Activated CD4-positive, alpha-beta memory T cell treated with anti-CD3 and anti-CD28 coated beads for 36 hours (primary cell): ENCODE measurements at regions not wholly inside any gene's neighbourhood (a gene's known extent, or its start where the extent isn't known, plus 50 kb on each side); places are given as distances from the start of the nearest gene placed in this dataset.

ENCODE experiments used
- CTCF ChIA-PET: fragments of 350-600 bp; sonication (Branson Sonifier 250); formaldehyde crosslinking; loops from one replicate; lab custom pipeline; 2021; ENCODE audit warnings: antibody characterized with exemption, inconsistent platforms; lab: Charles Lee
- POLR2A ChIA-PET: fragments of 350-600 bp; sonication (Branson Sonifier 250); formaldehyde crosslinking; loops from one replicate; lab custom pipeline; 2021; ENCODE audit warnings: antibody characterized with exemption; lab: Charles Lee
- DNase-seq: peaks from one replicate; pipeline ENCODE4 v3.0.0-alpha.2; 2020
- H3K27ac Mint-ChIP-seq: one replicate; pipeline ENCODE4 v1.8.0; 2021; ENCODE audit warnings: mixed read lengths
- H3K27me3 Mint-ChIP-seq: one replicate; pipeline ENCODE4 v1.8.0; 2021; ENCODE audit warnings: mixed read lengths
- H3K36me3 Mint-ChIP-seq: one replicate; pipeline ENCODE4 v1.8.0; 2021; ENCODE audit warnings: mixed read lengths
- H3K4me1 Mint-ChIP-seq: one replicate; pipeline ENCODE4 v1.8.0; 2021; ENCODE audit warnings: low read depth, mixed read lengths
- H3K4me3 Mint-ChIP-seq: one replicate; pipeline ENCODE4 v1.8.0; 2021; ENCODE audit warnings: mild to moderate bottlenecking, mixed read lengths
- H3K9me3 Mint-ChIP-seq: one replicate; pipeline ENCODE4 v1.8.0; 2021; ENCODE audit warnings: mixed read lengths
- intact Hi-C: fragments of 100-400 bp; cut with micrococcal nuclease; formaldehyde crosslinking; loops from one replicate; pipeline ENCODE4 v1.15.1; 2023

GRCh38 chr14:53786045-53786444 is 170.6 kb downstream of the BMP4 start:
- no peaks in the 10 kb centered on the region for H3K27me3 Mint-ChIP-seq
- no peak for DNase-seq
- no peaks in the 10 kb centered on the region for H3K36me3 Mint-ChIP-seq
- POLR2A ChIA-PET: no interaction called here
- CTCF ChIA-PET: no interaction called here
- peaks cover 9% of the 10 kb centered on the region for H3K9me3 Mint-ChIP-seq
- no peak overlapping the region for H3K27ac Mint-ChIP-seq
- no peak overlapping the region for H3K4me3 Mint-ChIP-seq
- intact Hi-C loops: no loop called here
- no peaks in the 10 kb centered on the region for H3K4me1 Mint-ChIP-seq

GRCh38 chr14:53784688-53785087 is 171.9 kb downstream of the BMP4 start:
- POLR2A ChIA-PET: no interaction called here
- H3K27me3 Mint-ChIP-seq: no peaks in the 10 kb centered on the region
- H3K4me3 Mint-ChIP-seq: no peak overlapping the region
- no peak for DNase-seq
- no peaks in the 10 kb centered on the region for H3K4me1 Mint-ChIP-seq
- no peak overlapping the region for H3K27ac Mint-ChIP-seq
- intact Hi-C loops: no loop called here
- CTCF ChIA-PET: no interaction called here
- H3K9me3 Mint-ChIP-seq: peaks cover 9% of the 10 kb centered on the region
- H3K36me3 Mint-ChIP-seq: no peaks in the 10 kb centered on the region

- Mint-ChIP-seq H3K9me3 (peaks cover 9% of the 10 kb centered on the region), H3K4me3 (no peak overlapping the region), H3K4me1 (no peaks in the 10 kb centered on the region), H3K27me3 (no peaks in the 10 kb centered on the region), H3K27ac (no peak overlapping the region), H3K36me3 (no peaks in the 10 kb centered on the region)
- CTCF ChIA-PET: no interaction called here
- intact Hi-C loops: no loop called here
- no peak for DNase-seq
- POLR2A ChIA-PET: no interaction called here
These were observed 173.4 kb downstream of the BMP4 start for GRCh38 chr14:53783256-53783655.

- Mint-ChIP-seq H3K4me1 (no peaks in the 10 kb centered on the region), H3K9me3 (peaks cover 8% of the 10 kb centered on the region), H3K27me3 (no peaks in the 10 kb centered on the region), H3K27ac (no peak overlapping the region), H3K4me3 (no peak overlapping the region), H3K36me3 (no peaks in the 10 kb centered on the region)
- no peak for DNase-seq
- POLR2A ChIA-PET: no interaction called here
- intact Hi-C loops: no loop called here
- CTCF ChIA-PET: no interaction called here
These were observed 176.5 kb downstream of the BMP4 start for GRCh38 chr14:53780051-53780555.

- intact Hi-C loops: no loop called here
- H3K4me3 Mint-ChIP-seq: no peak overlapping the region
These were observed 177.3 kb downstream of the BMP4 start for GRCh38 chr14:53779301-53779700.

GRCh38 chr14:53778263-53778662 is 178.4 kb downstream of the BMP4 start:
- ChIA-PET CTCF (no interaction called here), POLR2A (no interaction called here)
- intact Hi-C loops: no loop called here

More at GRCh38 chr14:53779301-53779700, 177.3 kb downstream of the BMP4 start:
- Mint-ChIP-seq H3K36me3 (no peaks in the 10 kb centered on the region), H3K27me3 (no peaks in the 10 kb centered on the region), H3K27ac (no peak overlapping the region), H3K9me3 (peaks cover under 1% of the 10 kb centered on the region), H3K4me1 (no peaks in the 10 kb centered on the region)
- DNase-seq: no peak
- ChIA-PET POLR2A (no interaction called here), CTCF (interaction anchor here (0.5 kb wide), 1 partner anchor 26 kb away, joined by 3 read pairs; no protein-coding TSS in a partner anchor)

GRCh38 chr14:53772936-53773335 is 183.7 kb downstream of the BMP4 start:
- DNase-seq: no peak
- Mint-ChIP-seq H3K27ac (no peak overlapping the region), H3K9me3 (no peaks in the 10 kb centered on the region), H3K36me3 (no peaks in the 10 kb centered on the region), H3K4me1 (no peaks in the 10 kb centered on the region), H3K27me3 (no peaks in the 10 kb centered on the region), H3K4me3 (no peak overlapping the region)
- ChIA-PET POLR2A (no interaction called here), CTCF (no interaction called here)
- intact Hi-C loops: no loop called here

More at GRCh38 chr14:53778263-53778662, 178.4 kb downstream of the BMP4 start:
- DNase-seq: no peak
- Mint-ChIP-seq H3K4me1 (no peaks in the 10 kb centered on the region), H3K36me3 (no peaks in the 10 kb centered on the region), H3K4me3 (no peak overlapping the region), H3K27ac (no peak overlapping the region), H3K27me3 (no peaks in the 10 kb centered on the region), H3K9me3 (no peaks in the 10 kb centered on the region)

GRCh38 chr14:53767566-53767965 is 189.1 kb downstream of the BMP4 start:
- ChIA-PET CTCF (no interaction called here), POLR2A (no interaction called here)
- Mint-ChIP-seq H3K9me3 (no peaks in the 10 kb centered on the region), H3K4me1 (no peaks in the 10 kb centered on the region), H3K27ac (no peak overlapping the region), H3K36me3 (no peaks in the 10 kb centered on the region), H3K27me3 (no peaks in the 10 kb centered on the region), H3K4me3 (no peak overlapping the region)
- no peak for DNase-seq
- intact Hi-C loops: no loop called here

- DNase-seq: no peak
- Mint-ChIP-seq H3K4me3 (no peak overlapping the region), H3K27me3 (no peaks in the 10 kb centered on the region), H3K36me3 (no peaks in the 10 kb centered on the region), H3K27ac (no peak overlapping the region), H3K4me1 (no peaks in the 10 kb centered on the region), H3K9me3 (peaks cover 2% of the 10 kb centered on the region)
- ChIA-PET CTCF (no interaction called here), POLR2A (no interaction called here)
- intact Hi-C loops: no loop called here
These were observed 190.0 kb downstream of the BMP4 start for GRCh38 chr14:53766601-53767000.

GRCh38 chr14:53766106-53766505 is 190.5 kb downstream of the BMP4 start:
- DNase-seq: no peak
- Mint-ChIP-seq H3K4me1 (no peaks in the 10 kb centered on the region), H3K36me3 (no peaks in the 10 kb centered on the region), H3K4me3 (no peak overlapping the region), H3K27me3 (no peaks in the 10 kb centered on the region), H3K27ac (no peak overlapping the region), H3K9me3 (peaks cover 6% of the 10 kb centered on the region)
- intact Hi-C loops: no loop called here
- POLR2A ChIA-PET: no interaction called here
- CTCF ChIA-PET: no interaction called here

GRCh38 chr14:53764846-53765245 is 191.8 kb downstream of the BMP4 start:
- H3K27ac Mint-ChIP-seq: no peak overlapping the region
- H3K36me3 Mint-ChIP-seq: no peaks in the 10 kb centered on the region
- H3K4me3 Mint-ChIP-seq: no peak overlapping the region
- H3K9me3 Mint-ChIP-seq: peaks cover 6% of the 10 kb centered on the region
- ChIA-PET POLR2A (no interaction called here), CTCF (no interaction called here)
- H3K4me1 Mint-ChIP-seq: no peaks in the 10 kb centered on the region
- H3K27me3 Mint-ChIP-seq: no peaks in the 10 kb centered on the region
- intact Hi-C loops: no loop called here
- DNase-seq: no peak

- H3K4me1 Mint-ChIP-seq: no peaks in the 10 kb centered on the region
- ChIA-PET CTCF (no interaction called here), POLR2A (no interaction called here)
- no peak overlapping the region for H3K27ac Mint-ChIP-seq
- no peak overlapping the region for H3K4me3 Mint-ChIP-seq
- intact Hi-C loops: no loop called here
- no peaks in the 10 kb centered on the region for H3K27me3 Mint-ChIP-seq
- H3K36me3 Mint-ChIP-seq: no peaks in the 10 kb centered on the region
- H3K9me3 Mint-ChIP-seq: peaks cover 14% of the 10 kb centered on the region
- no peak for DNase-seq
These were observed 198.5 kb downstream of the BMP4 start for GRCh38 chr14:53758141-53758540.

GRCh38 chr14:53757732-53758131 is 198.9 kb downstream of the BMP4 start:
- Mint-ChIP-seq H3K27ac (no peak overlapping the region), H3K4me1 (no peaks in the 10 kb centered on the region), H3K4me3 (no peak overlapping the region), H3K36me3 (no peaks in the 10 kb centered on the region), H3K27me3 (no peaks in the 10 kb centered on the region), H3K9me3 (peaks cover 14% of the 10 kb centered on the region)
- intact Hi-C loops: no loop called here
- no peak for DNase-seq
- CTCF ChIA-PET: no interaction called here
- POLR2A ChIA-PET: no interaction called here
